ENCODE measurements at regions not wholly inside any gene's neighbourhood (a gene's known extent, or its start where the extent isn't known, plus 50 kb on each side); places are given as distances from the start of the nearest gene placed in this dataset.

DNA sequence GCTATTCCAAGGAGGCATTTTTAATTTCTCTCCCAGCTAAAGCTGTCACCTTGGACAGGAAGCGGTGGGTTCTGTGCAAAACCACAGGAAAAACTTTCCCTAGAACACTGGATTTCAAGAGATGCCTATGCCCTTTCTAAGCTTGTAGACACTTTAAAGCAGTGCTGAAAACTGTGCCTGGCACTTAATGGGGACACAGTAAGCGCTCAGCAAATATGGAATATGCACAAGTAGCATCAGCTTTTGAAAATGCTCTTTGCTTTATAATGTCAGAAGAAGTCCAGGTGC lies 50.9 kb upstream of the TARBP1 start:
- no peaks in the 10 kb centered on the region for H3K36me3 Mint-ChIP-seq (ENCODE audit: low read depth)
- no peak for ATAC-seq (replicated peaks)

DNA sequence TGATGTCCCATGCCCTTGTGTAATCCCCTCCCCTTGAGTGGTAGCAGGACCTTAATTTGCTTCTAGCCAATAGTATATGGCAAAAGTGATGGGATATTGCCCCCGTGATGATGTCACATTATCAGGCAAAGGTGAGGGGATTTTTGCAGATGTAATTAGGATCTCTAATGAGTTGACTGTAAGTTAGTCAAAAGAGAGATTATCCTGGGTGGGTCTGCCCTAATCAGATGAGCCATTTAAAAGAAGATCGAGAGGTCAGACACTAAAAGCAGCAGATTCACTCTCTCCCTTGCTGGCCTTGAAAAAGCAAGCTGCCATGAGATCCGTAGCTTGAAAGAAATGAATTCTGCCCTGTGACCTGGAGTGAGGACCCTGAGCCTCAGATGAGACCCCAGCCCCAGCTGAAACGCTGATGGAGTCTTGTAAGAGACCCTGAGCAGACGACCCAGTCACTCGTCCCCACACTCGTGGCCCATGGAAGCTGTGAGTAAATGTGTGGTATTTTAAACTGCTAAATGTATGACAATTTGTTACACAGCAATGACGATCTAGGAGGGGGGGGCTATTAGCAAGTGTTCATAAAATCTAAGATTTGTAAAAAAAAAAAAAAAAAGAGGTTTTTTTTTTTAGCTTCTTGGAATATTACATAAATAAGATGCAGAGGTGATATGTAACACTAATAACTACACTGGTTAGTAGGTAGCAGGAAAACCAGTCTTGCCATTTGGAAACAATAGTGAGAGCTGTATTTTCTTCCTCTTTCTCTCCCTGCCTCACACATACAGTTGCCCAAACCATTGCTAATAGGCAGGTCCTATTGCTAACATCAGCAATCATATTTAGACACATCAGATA lies 50.3 kb upstream of the TARBP1 start:
- Mint-ChIP-seq H3K9me3 (no peaks in the 10 kb centered on the region), H3K4me1 (no peaks in the 10 kb centered on the region), H3K27ac (no peak overlapping the region), H3K4me3 (no peak overlapping the region), H3K27me3 (peaks cover 16% of the 10 kb centered on the region), H3K36me3 (ENCODE audit: low read depth) (no peaks in the 10 kb centered on the region)
- no peak for ATAC-seq (replicated peaks)

More for the DNA sequence above, 50.9 kb upstream of the TARBP1 start:
- no peaks in the 10 kb centered on the region for H3K9me3 Mint-ChIP-seq
- H3K27ac Mint-ChIP-seq = no peak overlapping the region
- H3K4me1 Mint-ChIP-seq = no peaks in the 10 kb centered on the region
- peaks cover 16% of the 10 kb centered on the region for H3K27me3 Mint-ChIP-seq
- H3K4me3 Mint-ChIP-seq = no peak overlapping the region
